Osteoblast (primary cell): ENCODE measurements at regions not wholly inside any gene's neighbourhood (a gene's known extent, or its start where the extent isn't known, plus 50 kb on each side); places are given as distances from the start of the nearest gene placed in this dataset.

Experiments
- DNase-seq: peaks from one replicate; pipeline ENCODE4 v3.0.0; 2011; ENCODE audit warnings: low spot score, mixed read lengths; ENCODE audit not compliant: insufficient read length; ENCODE audit errors: missing footprints
- H2AFZ ChIP-seq: 2 replicates; pipeline ENCODE4 v1.6.0; 2011; ENCODE audit warnings: mild to moderate bottlenecking, low read length
- H3K27ac ChIP-seq: 2 replicates; pipeline ENCODE4 v1.5.1; 2011; ENCODE audit warnings: mild to moderate bottlenecking, low read depth, low read length, moderate library complexity
- H3K27me3 ChIP-seq: 2 replicates; pipeline ENCODE4 v1.6.0; 2012; ENCODE audit warnings: mild to moderate bottlenecking, control low read depth, inconsistent platforms, low read length, moderate library complexity; ENCODE audit not compliant: insufficient read depth
- H3K36me3 ChIP-seq: 2 replicates; pipeline ENCODE4 v1.5.1; 2011; ENCODE audit warnings: mild to moderate bottlenecking, low read length, control low read depth, moderate library complexity; ENCODE audit not compliant: insufficient read depth
- H3K4me1 ChIP-seq: 2 replicates; pipeline ENCODE4 v1.5.1; 2011; ENCODE audit warnings: mild to moderate bottlenecking, low read length, control low read depth, moderate library complexity; ENCODE audit not compliant: insufficient read depth
- H3K4me2 ChIP-seq: 2 replicates; pipeline ENCODE4 v1.6.0; 2011; ENCODE audit warnings: mild to moderate bottlenecking, low read length; ENCODE audit not compliant: insufficient read depth
- H3K4me3 ChIP-seq: fragments of 200-600 bp; sonication (generic); 3 replicates; pipeline ENCODE4 v1.5.1; 2012; ENCODE audit warnings: mild to moderate bottlenecking, low read length, inconsistent platforms; ENCODE audit not compliant: insufficient read depth
- H3K79me2 ChIP-seq: 2 replicates; pipeline ENCODE4 v1.6.0; 2012; ENCODE audit warnings: mild to moderate bottlenecking, low read length, control low read depth, inconsistent platforms; ENCODE audit not compliant: insufficient read depth
- H3K9me3 ChIP-seq: 2 replicates; pipeline ENCODE4 v1.5.1; 2011; ENCODE audit warnings: low read depth, low read length, control low read depth
- H4K20me1 ChIP-seq: 2 replicates; pipeline ENCODE4 v1.6.0; 2012; ENCODE audit warnings: mild to moderate bottlenecking, low read length, control low read depth; ENCODE audit not compliant: insufficient read depth
- CTCF ChIP-seq: IDR thresholded peaks from 2 replicates; pipeline ENCODE4 v1.5.1; 2011; ENCODE audit warnings: mild to moderate bottlenecking, low read depth, low read length, moderate library complexity; ENCODE audit errors: extremely low read depth

DNA sequence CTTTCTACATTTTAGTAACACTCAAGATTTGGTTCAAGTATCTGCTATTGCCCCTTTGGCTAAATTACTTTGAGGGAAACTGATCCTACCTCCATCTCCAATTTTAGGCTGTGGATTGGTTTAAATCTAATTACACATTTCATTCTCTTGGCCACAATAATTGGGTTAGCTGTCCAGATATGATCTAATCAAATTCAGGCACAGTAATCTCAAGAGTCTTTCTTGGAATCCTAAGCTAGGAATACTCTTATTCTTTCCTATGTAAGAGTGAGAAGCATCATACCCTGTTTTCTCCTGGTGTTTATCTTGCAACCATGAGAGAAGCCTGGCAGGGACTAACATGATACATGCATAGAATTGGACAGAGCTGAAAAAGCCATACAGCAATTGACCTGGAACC is 300.4 kb upstream of the MARCKS start:
- Histone ChIP-seq H3K4me3 (no peak overlapping the region), H3K27me3 (no peaks in the 10 kb centered on the region), H3K4me1 (peaks cover 36% of the 10 kb centered on the region), H3K27ac (no peak overlapping the region), H3K36me3 (no peaks in the 10 kb centered on the region), H3K9me3 (no peaks in the 10 kb centered on the region), H4K20me1 (no peaks in the 10 kb centered on the region), H3K79me2 (no peaks in the 10 kb centered on the region), H3K4me2 (no peak overlapping the region), H2AFZ (peak overlapping the region; percentile 34)
- TF ChIP-seq CTCF, result no peak
- no peak for DNase-seq

DNA sequence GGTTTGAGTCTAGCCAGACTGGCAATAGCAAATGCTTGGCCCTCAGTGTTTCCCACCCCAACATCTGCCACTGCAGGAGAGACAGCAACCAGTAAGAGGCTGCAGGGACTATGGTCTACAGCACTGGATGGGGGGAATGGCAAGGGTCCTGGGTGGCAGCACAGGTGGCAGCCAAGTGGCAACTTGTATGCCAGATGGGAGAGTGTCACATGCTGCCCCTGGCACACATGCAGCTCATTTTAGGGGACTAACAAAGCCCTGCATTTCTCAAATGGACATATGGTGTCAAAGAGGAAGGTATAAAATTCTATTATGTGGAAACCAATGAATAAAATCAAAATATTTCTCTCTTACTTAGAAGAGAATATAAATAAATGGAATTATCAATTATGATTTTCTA is 298.7 kb upstream of the MARCKS start:
- Histone ChIP-seq H3K36me3 (no peaks in the 10 kb centered on the region), H3K4me1 (peaks cover 36% of the 10 kb centered on the region), H3K27ac (peak overlapping the region; percentile 71), H3K4me3 (no peak overlapping the region), H3K9me3 (no peaks in the 10 kb centered on the region), H4K20me1 (no peaks in the 10 kb centered on the region), H2AFZ (peak overlapping the region; percentile 25), H3K27me3 (no peaks in the 10 kb centered on the region), H3K79me2 (no peaks in the 10 kb centered on the region), H3K4me2 (peak overlapping the region; percentile 61)
- TF ChIP-seq CTCF, result no peak
- no peak for DNase-seq

DNA sequence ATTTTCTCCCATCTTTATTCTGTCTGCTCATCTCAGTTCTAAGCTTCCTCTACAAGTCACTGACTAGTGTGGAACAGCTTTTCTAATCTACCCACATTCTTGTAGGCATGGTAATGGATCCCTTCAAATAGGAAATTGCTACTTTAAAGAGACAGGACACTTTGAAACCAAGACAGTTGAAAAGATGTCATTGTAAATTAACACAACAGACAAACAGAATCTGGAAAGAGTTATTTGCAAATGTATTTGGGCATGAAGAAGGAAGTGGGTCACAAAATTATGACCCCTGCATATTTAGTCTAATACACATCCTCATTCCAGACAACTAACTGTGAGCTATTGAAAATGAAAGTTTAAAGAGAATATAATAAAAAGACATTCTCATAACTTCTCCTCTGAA is 298.2 kb upstream of the MARCKS start:
- Histone ChIP-seq H2AFZ (peak overlapping the region; percentile 62), H3K36me3 (no peaks in the 10 kb centered on the region), H3K4me1 (peaks cover 36% of the 10 kb centered on the region), H4K20me1 (no peaks in the 10 kb centered on the region), H3K27me3 (no peaks in the 10 kb centered on the region), H3K27ac (peak overlapping the region; percentile 71), H3K4me2 (peak overlapping the region; percentile 61), H3K9me3 (no peaks in the 10 kb centered on the region), H3K4me3 (no peak overlapping the region), H3K79me2 (no peaks in the 10 kb centered on the region)
- DNase-seq, result no peak
- TF ChIP-seq CTCF, result no peak

GRCh38 chr6:113560376-113560775 is 296.8 kb upstream of the MARCKS start:
- peaks cover 46% of the 10 kb centered on the region for H3K4me1 ChIP-seq
- H2AFZ ChIP-seq, result no peak overlapping the region
- no peaks in the 10 kb centered on the region for H4K20me1 ChIP-seq
- no peaks in the 10 kb centered on the region for H3K27me3 ChIP-seq
- no peak overlapping the region for H3K4me3 ChIP-seq
- TF ChIP-seq CTCF, result no peak
- no peak for DNase-seq
- H3K4me2 ChIP-seq, result no peak overlapping the region
- no peaks in the 10 kb centered on the region for H3K36me3 ChIP-seq
- no peaks in the 10 kb centered on the region for H3K79me2 ChIP-seq
- peak overlapping the region; percentile 71 for H3K27ac ChIP-seq
- no peaks in the 10 kb centered on the region for H3K9me3 ChIP-seq
